ENCODE measurements at regions not wholly inside any gene's neighbourhood (a gene's known extent, or its start where the extent isn't known, plus 50 kb on each side); places are given as distances from the start of the nearest gene placed in this dataset.

DNA sequence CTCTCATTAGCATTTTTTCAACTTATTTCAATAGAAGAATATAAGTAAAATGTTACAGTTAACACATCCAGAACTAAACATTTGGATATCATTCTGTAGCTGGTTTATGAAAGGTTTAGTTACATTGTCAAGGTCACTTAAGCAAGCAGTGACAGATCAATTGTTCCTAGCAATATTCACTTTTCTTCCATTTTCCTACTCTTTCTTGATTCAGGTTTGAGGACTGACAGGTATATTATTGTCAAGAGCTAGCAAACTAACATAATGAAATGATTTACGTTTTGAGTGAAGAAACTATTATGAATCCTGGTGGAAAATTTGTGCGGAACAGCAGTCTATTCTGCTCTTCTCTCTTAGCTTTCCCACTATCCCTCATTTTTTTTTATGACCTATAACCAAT lies 220.4 kb upstream of the ADGRL4 start:
- no peaks in the 10 kb centered on the region for H3K9me3 ChIP-seq (ENCODE audit: low read length)
- no peak overlapping the region for H3K9ac ChIP-seq (ENCODE audit: low read length)
- H3K4me3 ChIP-seq (ENCODE audit: low read depth in 1 of 2, low read length in 2 of 2) = no peak overlapping the region
- no peaks in the 10 kb centered on the region for H3K4me1 ChIP-seq (ENCODE audit: insufficient read depth, low read length)
- H3K27ac ChIP-seq (ENCODE audit: low read depth, low read length) = no peak overlapping the region
- no peaks in the 10 kb centered on the region for H3K27me3 ChIP-seq (ENCODE audit: control insufficient read depth in 1 of 2, insufficient read depth in 2 of 2, low read length in 2 of 2)
- H3K36me3 ChIP-seq (ENCODE audit: insufficient read depth, low read length) = no peaks in the 10 kb centered on the region

DNA sequence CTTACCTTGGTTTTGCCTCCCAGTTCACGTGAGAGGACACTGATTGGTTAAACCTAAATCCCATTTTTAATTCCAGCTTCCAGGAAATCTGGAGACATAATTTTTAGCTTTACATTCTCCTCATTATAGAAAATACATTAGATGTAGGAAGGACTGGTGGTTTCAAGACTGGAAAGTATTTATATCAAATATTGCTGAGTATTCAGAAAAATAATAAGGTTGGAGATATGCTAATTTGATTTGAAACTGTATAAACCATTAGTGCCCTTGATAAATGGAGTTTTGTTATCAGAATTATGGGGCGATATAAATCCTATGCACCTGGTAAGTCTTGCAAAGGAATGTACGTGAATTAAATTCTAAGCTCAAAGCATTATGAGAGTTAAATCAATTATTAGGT lies 218.0 kb upstream of the ADGRL4 start:
- H3K9me3 ChIP-seq (ENCODE audit: low read length) = no peaks in the 10 kb centered on the region

DNA sequence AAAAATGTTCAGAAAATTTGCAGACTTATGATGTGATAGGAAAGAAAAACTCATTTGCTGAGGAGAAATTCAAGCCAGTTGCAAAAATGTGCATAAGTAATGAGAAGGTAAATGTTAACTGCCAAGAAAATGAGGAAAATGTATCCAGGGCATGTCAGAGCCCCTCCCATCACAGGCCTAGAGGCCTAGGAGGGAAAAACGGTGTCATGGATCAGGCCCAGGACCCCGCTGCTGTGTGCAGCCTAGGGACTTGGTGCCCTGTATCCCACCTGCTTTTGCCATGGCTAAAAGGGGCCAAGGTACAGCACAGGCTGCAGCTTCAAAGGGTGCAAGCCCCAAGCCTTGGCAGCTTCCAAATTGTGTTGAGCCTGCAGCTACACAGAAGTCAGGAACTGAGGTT lies 214.0 kb upstream of the ADGRL4 start:
- H3K27me3 ChIP-seq (ENCODE audit: control insufficient read depth in 1 of 2, insufficient read depth in 2 of 2, low read length in 2 of 2) = no peaks in the 10 kb centered on the region
- no peaks in the 10 kb centered on the region for H3K36me3 ChIP-seq (ENCODE audit: insufficient read depth, low read length)
- no peak overlapping the region for H3K9ac ChIP-seq (ENCODE audit: low read length)
- H3K27ac ChIP-seq (ENCODE audit: low read depth, low read length) = no peak overlapping the region
- H3K4me1 ChIP-seq (ENCODE audit: insufficient read depth, low read length) = no peaks in the 10 kb centered on the region
- no peaks in the 10 kb centered on the region for H3K9me3 ChIP-seq (ENCODE audit: low read length)
- no peak overlapping the region for H3K4me3 ChIP-seq (ENCODE audit: low read depth in 1 of 2, low read length in 2 of 2)

More for the DNA sequence above, 218.0 kb upstream of the ADGRL4 start:
- Histone ChIP-seq H3K27me3 (ENCODE audit: control insufficient read depth in 1 of 2, insufficient read depth in 2 of 2, low read length in 2 of 2) (no peaks in the 10 kb centered on the region), H3K9ac (ENCODE audit: low read length) (no peak overlapping the region), H3K4me1 (ENCODE audit: insufficient read depth, low read length) (no peaks in the 10 kb centered on the region), H3K4me3 (ENCODE audit: low read depth in 1 of 2, low read length in 2 of 2) (no peak overlapping the region), H3K27ac (ENCODE audit: low read depth, low read length) (no peak overlapping the region), H3K36me3 (ENCODE audit: insufficient read depth, low read length) (no peaks in the 10 kb centered on the region)

DNA sequence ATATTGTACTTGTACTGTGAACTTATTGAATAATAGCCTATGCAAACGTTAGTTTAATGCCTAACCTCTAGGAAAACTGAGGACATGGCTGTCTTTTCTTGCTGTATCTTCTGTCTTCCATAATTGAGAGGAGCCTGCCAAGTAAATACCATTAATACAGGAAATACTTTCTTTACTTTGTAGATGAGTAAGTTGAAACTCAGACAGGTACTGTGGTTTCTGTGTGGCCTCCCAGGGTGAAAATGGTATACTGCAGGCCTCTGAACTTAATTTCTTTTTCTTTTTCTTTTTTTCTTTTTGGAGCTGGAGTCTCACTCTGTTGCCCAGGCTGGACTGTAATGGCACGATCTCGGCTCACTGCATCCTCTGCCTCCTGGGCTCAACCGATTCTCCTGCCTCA lies 208.8 kb upstream of the ADGRL4 start:
- Histone ChIP-seq H3K27ac (ENCODE audit: low read depth, low read length) (no peak overlapping the region), H3K4me1 (ENCODE audit: insufficient read depth, low read length) (no peaks in the 10 kb centered on the region), H3K27me3 (ENCODE audit: control insufficient read depth in 1 of 2, insufficient read depth in 2 of 2, low read length in 2 of 2) (no peaks in the 10 kb centered on the region), H3K36me3 (ENCODE audit: insufficient read depth, low read length) (no peaks in the 10 kb centered on the region), H3K9me3 (ENCODE audit: low read length) (no peaks in the 10 kb centered on the region), H3K9ac (ENCODE audit: low read length) (no peak overlapping the region), H3K4me3 (ENCODE audit: low read depth in 1 of 2, low read length in 2 of 2) (no peak overlapping the region)

DNA sequence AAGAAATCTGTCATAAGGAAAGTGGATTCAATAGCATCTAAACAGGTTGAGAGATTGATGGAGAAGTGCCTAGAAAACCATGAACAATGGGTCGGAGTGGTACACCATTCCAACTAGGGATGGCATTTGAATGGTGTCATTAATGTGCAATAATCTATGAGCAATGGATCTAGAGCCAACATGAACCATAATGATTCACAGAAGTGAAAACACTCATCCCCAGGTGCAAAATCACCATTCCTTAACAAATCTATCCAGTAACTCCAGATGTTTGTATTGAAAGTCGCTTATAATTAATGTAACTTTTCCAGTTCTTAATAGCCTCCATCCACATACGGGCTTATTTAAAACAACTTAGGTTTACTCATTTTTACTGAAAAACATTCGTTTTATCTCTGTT lies 201.3 kb upstream of the ADGRL4 start:
- H3K27me3 ChIP-seq (ENCODE audit: control insufficient read depth in 1 of 2, insufficient read depth in 2 of 2, low read length in 2 of 2) = no peaks in the 10 kb centered on the region
- H3K9ac ChIP-seq (ENCODE audit: low read length) = no peak overlapping the region
- H3K4me3 ChIP-seq (ENCODE audit: low read depth in 1 of 2, low read length in 2 of 2) = no peak overlapping the region
- H3K36me3 ChIP-seq (ENCODE audit: insufficient read depth, low read length) = no peaks in the 10 kb centered on the region
- H3K4me1 ChIP-seq (ENCODE audit: insufficient read depth, low read length) = no peaks in the 10 kb centered on the region
- H3K9me3 ChIP-seq (ENCODE audit: low read length) = no peaks in the 10 kb centered on the region
- no peak overlapping the region for H3K27ac ChIP-seq (ENCODE audit: low read depth, low read length)

DNA sequence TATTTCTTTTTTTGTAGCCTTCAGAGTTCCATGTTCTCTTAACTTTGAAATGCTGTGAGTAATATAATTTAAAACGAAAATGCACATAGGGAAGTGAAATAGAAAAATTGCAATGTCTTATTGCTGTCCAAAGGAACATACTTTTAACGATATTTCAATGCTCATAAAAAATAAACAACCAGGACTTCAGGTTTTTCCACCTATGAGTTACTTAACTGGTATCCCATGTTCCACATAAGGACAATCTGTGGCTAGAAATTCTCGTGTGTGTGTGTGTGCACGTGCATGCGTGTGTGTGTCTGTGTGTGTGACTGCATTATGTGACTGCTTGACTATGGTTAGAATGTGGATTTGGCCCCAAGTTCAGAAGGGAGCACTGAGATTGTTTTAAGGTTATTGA lies 200.8 kb upstream of the ADGRL4 start:
- no peak overlapping the region for H3K9ac ChIP-seq (ENCODE audit: low read length)

DNA sequence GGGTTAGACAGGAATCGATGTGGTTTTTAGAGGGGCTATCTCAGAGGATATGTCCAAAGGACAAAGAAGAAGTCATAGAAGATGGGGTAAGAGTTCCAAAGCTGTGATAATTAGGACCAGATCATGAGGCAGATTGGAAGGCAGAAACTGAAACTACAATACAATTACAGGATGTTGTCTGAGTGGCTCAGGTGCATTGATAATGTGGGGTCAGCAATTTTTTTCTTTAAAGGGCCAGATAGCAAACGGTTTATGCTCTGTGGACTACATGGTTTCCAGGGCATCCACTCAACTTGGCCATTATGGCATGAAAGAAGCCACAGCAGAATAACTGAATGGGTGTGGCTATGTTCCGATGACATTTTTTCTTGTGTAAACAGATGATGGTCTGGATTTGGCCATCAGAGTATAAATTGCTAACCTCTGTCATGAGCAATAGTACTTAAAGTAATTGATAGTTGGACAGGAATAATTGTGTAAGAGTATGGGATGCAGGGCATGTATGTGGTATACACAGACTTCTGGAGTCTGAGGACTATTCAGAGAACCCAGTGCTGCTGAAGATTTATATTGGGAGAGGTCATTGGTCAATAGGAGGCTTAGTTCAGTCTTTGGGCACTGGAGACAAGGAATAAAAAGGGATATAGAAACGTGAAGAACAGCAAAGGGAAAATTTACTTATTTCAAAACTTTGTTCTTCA lies 198.4 kb upstream of the ADGRL4 start:
- H3K27me3 ChIP-seq (ENCODE audit: control insufficient read depth in 1 of 2, insufficient read depth in 2 of 2, low read length in 2 of 2) = no peaks in the 10 kb centered on the region
- no peak overlapping the region for H3K9ac ChIP-seq (ENCODE audit: low read length)
- H3K27ac ChIP-seq (ENCODE audit: low read depth, low read length) = no peak overlapping the region
- H3K9me3 ChIP-seq (ENCODE audit: low read length) = no peaks in the 10 kb centered on the region
- H3K4me3 ChIP-seq (ENCODE audit: low read depth in 1 of 2, low read length in 2 of 2) = no peak overlapping the region
- no peaks in the 10 kb centered on the region for H3K4me1 ChIP-seq (ENCODE audit: insufficient read depth, low read length)
- no peaks in the 10 kb centered on the region for H3K36me3 ChIP-seq (ENCODE audit: insufficient read depth, low read length)

More for the DNA sequence above, 200.8 kb upstream of the ADGRL4 start:
- Histone ChIP-seq H3K27me3 (ENCODE audit: control insufficient read depth in 1 of 2, insufficient read depth in 2 of 2, low read length in 2 of 2) (no peaks in the 10 kb centered on the region), H3K36me3 (ENCODE audit: insufficient read depth, low read length) (no peaks in the 10 kb centered on the region), H3K4me3 (ENCODE audit: low read depth in 1 of 2, low read length in 2 of 2) (no peak overlapping the region), H3K27ac (ENCODE audit: low read depth, low read length) (no peak overlapping the region), H3K4me1 (ENCODE audit: insufficient read depth, low read length) (no peaks in the 10 kb centered on the region), H3K9me3 (ENCODE audit: low read length) (no peaks in the 10 kb centered on the region)

DNA sequence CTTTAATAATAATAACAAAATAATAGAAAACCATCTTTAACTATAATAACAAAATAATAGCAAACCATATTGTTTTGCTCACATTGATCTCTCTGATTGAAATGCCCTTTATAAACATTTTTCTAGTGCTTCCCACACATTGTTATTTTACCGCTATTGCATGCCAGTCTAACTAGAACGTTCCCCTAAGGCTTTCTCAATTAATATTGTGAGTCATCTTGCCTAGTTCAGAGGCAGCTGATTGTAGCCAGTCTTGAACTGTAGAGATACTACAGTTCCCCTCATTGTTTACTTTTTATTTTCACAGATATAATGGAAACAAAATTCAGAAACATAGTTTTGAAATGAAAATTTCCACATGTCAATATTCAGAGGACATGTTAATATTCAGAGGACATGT lies 192.3 kb upstream of the ADGRL4 start:
- Histone ChIP-seq H3K36me3 (ENCODE audit: insufficient read depth, low read length) (no peaks in the 10 kb centered on the region), H3K27ac (ENCODE audit: low read depth, low read length) (no peak overlapping the region), H3K9ac (ENCODE audit: low read length) (no peak overlapping the region), H3K4me3 (ENCODE audit: low read depth in 1 of 2, low read length in 2 of 2) (no peak overlapping the region), H3K9me3 (ENCODE audit: low read length) (no peaks in the 10 kb centered on the region), H3K4me1 (ENCODE audit: insufficient read depth, low read length) (no peaks in the 10 kb centered on the region), H3K27me3 (ENCODE audit: control insufficient read depth in 1 of 2, insufficient read depth in 2 of 2, low read length in 2 of 2) (no peaks in the 10 kb centered on the region)

DNA sequence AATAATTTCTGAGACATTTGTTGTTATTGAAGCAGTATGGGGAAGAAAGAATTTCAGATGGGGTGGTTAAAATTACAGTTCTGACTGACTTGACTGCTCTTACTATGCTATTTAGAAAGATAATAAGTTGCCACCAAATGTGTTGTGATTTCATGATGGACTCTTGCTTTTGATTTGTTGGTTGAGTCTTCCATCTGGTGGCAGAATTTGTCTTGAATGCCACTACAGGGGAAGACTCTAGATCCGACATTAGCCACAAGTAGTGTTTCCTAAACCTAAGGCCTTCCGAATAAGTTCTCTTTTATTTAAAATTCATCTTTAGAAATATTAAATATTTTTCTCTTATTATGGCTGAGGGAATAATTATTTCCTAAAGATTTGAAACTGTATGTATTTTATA lies 190.9 kb upstream of the ADGRL4 start:
- Histone ChIP-seq H3K4me3 (ENCODE audit: low read depth in 1 of 2, low read length in 2 of 2) (no peak overlapping the region), H3K27me3 (ENCODE audit: control insufficient read depth in 1 of 2, insufficient read depth in 2 of 2, low read length in 2 of 2) (no peaks in the 10 kb centered on the region), H3K9ac (ENCODE audit: low read length) (no peak overlapping the region), H3K4me1 (ENCODE audit: insufficient read depth, low read length) (no peaks in the 10 kb centered on the region), H3K36me3 (ENCODE audit: insufficient read depth, low read length) (no peaks in the 10 kb centered on the region), H3K27ac (ENCODE audit: low read depth, low read length) (no peak overlapping the region), H3K9me3 (ENCODE audit: low read length) (no peaks in the 10 kb centered on the region)

DNA sequence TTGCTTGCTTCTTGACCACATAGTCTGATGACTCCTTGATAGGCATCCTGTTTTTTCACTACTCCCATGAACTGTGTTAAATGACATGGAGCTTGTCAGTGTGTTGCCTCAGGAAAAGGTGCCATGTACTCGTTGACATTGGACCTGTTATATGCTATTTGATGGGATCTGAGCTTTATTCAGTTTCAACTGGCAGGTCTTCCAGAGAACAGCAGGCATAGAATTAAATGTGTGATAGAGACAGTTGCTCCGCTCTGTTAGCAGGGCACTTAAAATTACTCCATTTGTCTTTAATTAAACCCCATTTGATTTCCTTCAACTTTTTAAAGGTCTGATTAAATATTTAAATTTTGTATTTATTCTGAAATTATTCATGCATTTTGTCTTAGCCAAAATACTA lies 189.7 kb upstream of the ADGRL4 start:
- H3K4me1 ChIP-seq (ENCODE audit: insufficient read depth, low read length) = no peaks in the 10 kb centered on the region
- H3K9me3 ChIP-seq (ENCODE audit: low read length) = no peaks in the 10 kb centered on the region
- no peak overlapping the region for H3K9ac ChIP-seq (ENCODE audit: low read length)
- H3K27ac ChIP-seq (ENCODE audit: low read depth, low read length) = no peak overlapping the region
- H3K4me3 ChIP-seq (ENCODE audit: low read depth in 1 of 2, low read length in 2 of 2) = no peak overlapping the region
- no peaks in the 10 kb centered on the region for H3K27me3 ChIP-seq (ENCODE audit: control insufficient read depth in 1 of 2, insufficient read depth in 2 of 2, low read length in 2 of 2)
- no peaks in the 10 kb centered on the region for H3K36me3 ChIP-seq (ENCODE audit: insufficient read depth, low read length)

DNA sequence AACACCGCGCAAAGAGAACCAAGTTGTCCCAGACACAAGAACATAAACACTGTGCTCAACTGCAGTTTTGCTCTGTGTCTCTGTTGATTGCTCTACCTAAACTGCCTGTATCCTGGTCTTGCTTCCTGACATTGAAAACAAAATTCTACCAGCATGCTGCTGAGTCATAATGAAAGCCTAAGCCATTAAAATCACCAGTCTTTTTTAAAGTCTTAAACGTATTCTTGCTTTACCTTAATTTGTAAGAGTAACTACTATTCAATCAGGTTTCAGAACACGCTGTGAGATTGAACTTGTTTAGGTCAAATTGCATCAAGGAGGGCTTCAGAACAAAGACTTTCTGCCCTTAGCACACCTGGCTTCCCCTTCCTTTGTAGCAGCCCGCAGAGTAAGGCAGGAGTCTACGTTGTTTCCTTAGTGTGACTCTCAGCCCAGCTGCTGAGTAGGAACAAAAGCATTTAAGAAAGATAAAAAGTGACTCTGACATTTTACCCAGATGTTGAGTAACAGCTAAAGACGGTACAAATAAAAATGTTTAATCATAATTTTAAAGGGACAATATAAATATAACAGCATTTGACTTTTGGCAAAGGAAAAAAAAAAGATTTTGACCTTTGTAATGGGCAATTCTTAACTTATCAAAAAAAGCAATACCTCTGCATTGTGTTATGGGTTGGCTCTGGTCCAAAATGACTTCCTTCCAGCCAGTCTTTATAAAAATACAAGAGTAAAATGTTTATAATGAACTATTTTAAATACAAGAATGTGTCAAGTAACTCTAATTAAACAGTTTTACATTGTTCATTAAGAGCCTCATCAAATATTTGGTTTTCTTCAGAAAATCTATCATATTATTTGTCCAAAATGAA lies 186.9 kb upstream of the ADGRL4 start:
- Histone ChIP-seq H3K9me3 (ENCODE audit: low read length) (no peaks in the 10 kb centered on the region), H3K27me3 (ENCODE audit: control insufficient read depth in 1 of 2, insufficient read depth in 2 of 2, low read length in 2 of 2) (no peaks in the 10 kb centered on the region), H3K36me3 (ENCODE audit: insufficient read depth, low read length) (no peaks in the 10 kb centered on the region), H3K4me1 (ENCODE audit: insufficient read depth, low read length) (no peaks in the 10 kb centered on the region), H3K27ac (ENCODE audit: low read depth, low read length) (no peak overlapping the region), H3K9ac (ENCODE audit: low read length) (no peak overlapping the region), H3K4me3 (ENCODE audit: low read depth in 1 of 2, low read length in 2 of 2) (no peak overlapping the region)

DNA sequence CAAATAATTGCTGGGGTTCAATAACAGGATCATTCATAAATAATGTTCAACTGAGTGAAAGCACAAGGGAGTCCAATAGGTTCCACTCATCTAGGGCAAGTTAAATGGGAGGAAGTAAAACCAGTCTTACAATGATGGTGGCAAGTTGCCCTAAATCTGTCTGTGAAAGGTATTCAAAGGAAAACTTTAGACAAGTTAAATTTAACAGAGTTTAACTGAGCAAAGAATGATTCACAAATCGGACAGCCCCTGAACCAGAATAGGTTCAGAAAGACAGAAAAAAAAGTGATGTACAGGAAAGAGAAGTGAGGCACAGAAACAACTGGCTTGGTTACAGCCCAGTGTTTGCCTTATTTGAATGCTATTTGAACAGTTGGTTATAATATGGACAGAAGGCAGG lies 183.5 kb upstream of the ADGRL4 start:
- Histone ChIP-seq H3K9ac (ENCODE audit: low read length) (no peak overlapping the region), H3K9me3 (ENCODE audit: low read length) (no peaks in the 10 kb centered on the region), H3K27ac (ENCODE audit: low read depth, low read length) (no peak overlapping the region), H3K27me3 (ENCODE audit: control insufficient read depth in 1 of 2, insufficient read depth in 2 of 2, low read length in 2 of 2) (no peaks in the 10 kb centered on the region), H3K4me1 (ENCODE audit: insufficient read depth, low read length) (no peaks in the 10 kb centered on the region), H3K36me3 (ENCODE audit: insufficient read depth, low read length) (no peaks in the 10 kb centered on the region), H3K4me3 (ENCODE audit: low read depth in 1 of 2, low read length in 2 of 2) (no peak overlapping the region)
